ENCODE measurements at regions not wholly inside any gene's neighbourhood (a gene's known extent, or its start where the extent isn't known, plus 50 kb on each side); places are given as distances from the start of the nearest gene placed in this dataset.

GRCh38 chr12:114917307-114917706, 233.3 kb upstream of the TBX3 start:
- TF ChIP-seq CTCF (IDR thresholded peaks at IDR 0.05; ENCODE audit: unreplicated experiment), result no peak
- H3K9me3 Mint-ChIP-seq, result peaks cover 21% of the 10 kb centered on the region
- H3K4me3 Mint-ChIP-seq, result no peak overlapping the region
- H3K4me1 Mint-ChIP-seq, result peaks cover 61% of the 10 kb centered on the region
- peaks cover 6% of the 10 kb centered on the region for H3K36me3 Mint-ChIP-seq
- H3K27ac Mint-ChIP-seq, result peak overlapping the region; percentile 88
- no peaks in the 10 kb centered on the region for H3K27me3 Mint-ChIP-seq (ENCODE audit: low read depth)
- no peak for DNase-seq (ENCODE audit: low spot score in 2 of 2, unreplicated experiment in 2 of 2)

- DNase-seq (ENCODE audit: low spot score in 2 of 2, unreplicated experiment in 2 of 2), result no peak
- Mint-ChIP-seq H3K4me3 (no peak overlapping the region), H3K9me3 (peaks cover 16% of the 10 kb centered on the region), H3K27ac (peak overlapping the region; percentile 88), H3K36me3 (peaks cover 6% of the 10 kb centered on the region), H3K27me3 (ENCODE audit: low read depth) (no peaks in the 10 kb centered on the region), H3K4me1 (peaks cover 65% of the 10 kb centered on the region)
- TF ChIP-seq CTCF (IDR thresholded peaks at IDR 0.05; ENCODE audit: unreplicated experiment), result no peak
These were observed 232.6 kb upstream of the TBX3 start for GRCh38 chr12:114916541-114916940.

GRCh38 chr12:114916124-114916523, 232.1 kb upstream of the TBX3 start:
- Mint-ChIP-seq H3K4me1 (peaks cover 67% of the 10 kb centered on the region), H3K36me3 (peaks cover 3% of the 10 kb centered on the region), H3K9me3 (peaks cover 15% of the 10 kb centered on the region), H3K4me3 (no peak overlapping the region), H3K27me3 (ENCODE audit: low read depth) (no peaks in the 10 kb centered on the region), H3K27ac (peak overlapping the region; percentile 88)
- TF ChIP-seq CTCF (IDR thresholded peaks at IDR 0.05; ENCODE audit: unreplicated experiment), result no peak
- no peak for DNase-seq (ENCODE audit: low spot score in 2 of 2, unreplicated experiment in 2 of 2)

GRCh38 chr12:114913871-114914801, 230.2 kb upstream of the TBX3 start:
- Mint-ChIP-seq H3K27ac (peak overlapping the region; percentile 92), H3K4me3 (no peak overlapping the region), H3K4me1 (peaks cover 61% of the 10 kb centered on the region), H3K36me3 (peaks cover 3% of the 10 kb centered on the region), H3K27me3 (ENCODE audit: low read depth) (no peaks in the 10 kb centered on the region), H3K9me3 (peaks cover 15% of the 10 kb centered on the region)
- TF ChIP-seq CTCF (IDR thresholded peaks at IDR 0.05; ENCODE audit: unreplicated experiment), result no peak
- DNase-seq (ENCODE audit: low spot score in 2 of 2, unreplicated experiment in 2 of 2), result no peak

- no peak for TF ChIP-seq CTCF (IDR thresholded peaks at IDR 0.05; ENCODE audit: unreplicated experiment)
- H3K4me3 Mint-ChIP-seq, result no peak overlapping the region
- H3K4me1 Mint-ChIP-seq, result peaks cover 69% of the 10 kb centered on the region
- H3K27ac Mint-ChIP-seq, result no peak overlapping the region
- H3K36me3 Mint-ChIP-seq, result peaks cover 3% of the 10 kb centered on the region
- no peak for DNase-seq (ENCODE audit: low spot score in 2 of 2, unreplicated experiment in 2 of 2)
- H3K9me3 Mint-ChIP-seq, result peaks cover 11% of the 10 kb centered on the region
- H3K27me3 Mint-ChIP-seq (ENCODE audit: low read depth), result no peaks in the 10 kb centered on the region
These were observed 228.8 kb upstream of the TBX3 start for GRCh38 chr12:114912811-114913210.
